Liver (tissue), 8 donors: ENCODE measurements at regions not wholly inside any gene's neighbourhood (a gene's known extent, or its start where the extent isn't known, plus 50 kb on each side); places are given as distances from the start of the nearest gene placed in this dataset.

Experiments
- DNase-seq: peaks from one replicate; pipeline ENCODE4 v3.0.0-alpha.2; 2017; ENCODE audit warnings: low spot score
- H3K27ac ChIP-seq, 2 donors: one replicate each; pipeline ENCODE4 v1.7.0; 2013; ENCODE audit warnings: inconsistent platforms in 2 of 2, low read length in 2 of 2, control low read depth in 1 of 2, low read depth in 1 of 2, mild to moderate bottlenecking in 1 of 2
- H3K27me3 ChIP-seq, 4 donors: one replicate each; pipeline versions ENCODE4 v1.6.1 to v1.7.0; 2013; ENCODE audit warnings: low read length in 3 of 4, inconsistent platforms in 1 of 4, mild to moderate bottlenecking in 1 of 4, moderate library complexity in 1 of 4; ENCODE audit not compliant: control insufficient read depth in 4 of 4, insufficient read depth in 4 of 4
- H3K36me3 ChIP-seq, 4 donors: one replicate each; pipeline versions ENCODE4 v1.6.1 to v1.7.0; 2013; ENCODE audit warnings: low read length in 3 of 4, mild to moderate bottlenecking in 3 of 4, low read depth in 1 of 4, moderate library complexity in 1 of 4; ENCODE audit not compliant: control insufficient read depth in 4 of 4, insufficient read depth in 3 of 4
- H3K4me1 ChIP-seq, 4 donors: one replicate each; pipeline versions ENCODE4 v1.6.1 to v1.7.0; 2013; ENCODE audit warnings: low read length in 3 of 4, mild to moderate bottlenecking in 3 of 4, moderate library complexity in 1 of 4; ENCODE audit not compliant: control insufficient read depth in 4 of 4, insufficient read depth in 4 of 4
- H3K4me3 ChIP-seq, 3 donors: one replicate each; pipeline versions ENCODE4 v1.6.1 to v1.7.0; 2013; ENCODE audit warnings: low read length in 3 of 3, control low read depth in 1 of 3, low read depth in 1 of 3, mild to moderate bottlenecking in 1 of 3
- H3K9ac ChIP-seq, 2 donors: one replicate each; pipeline ENCODE4 v1.7.0; 2013; ENCODE audit warnings: low read length in 2 of 2, mild to moderate bottlenecking in 2 of 2, moderate library complexity in 2 of 2, control low read depth in 1 of 2, low read depth in 1 of 2
- H3K9me3 ChIP-seq, 4 donors: one replicate each; pipeline versions ENCODE4 v1.6.1 to v1.7.0; 2013; ENCODE audit warnings: low read length in 3 of 4; ENCODE audit not compliant: control insufficient read depth in 4 of 4
- EGR1 ChIP-seq, 2 donors: IDR thresholded peaks; 2 replicates each; pipeline ENCODE4 v1.6.1; 2016 to 2018; ENCODE audit warnings: antibody characterized with exemption in 2 of 2, low read depth in 2 of 2
- FOXA1 ChIP-seq: IDR thresholded peaks from 2 replicates; pipeline ENCODE4 v1.6.1; 2016; ENCODE audit warnings: antibody characterized with exemption
- FOXA2 ChIP-seq: IDR thresholded peaks from 2 replicates; pipeline ENCODE4 v1.6.1; 2016; ENCODE audit warnings: antibody characterized with exemption
- GABPA ChIP-seq, 2 donors: IDR thresholded peaks in 1 of 2; conservative IDR thresholded peaks in 1 of 2; 2 replicates each; pipeline ENCODE4 v1.6.1; 2016; ENCODE audit warnings: antibody characterized with exemption in 2 of 2, mild to moderate bottlenecking in 1 of 2, moderate library complexity in 1 of 2
- HNF4G ChIP-seq: IDR thresholded peaks from 2 replicates; pipeline ENCODE4 v1.6.1; 2016; ENCODE audit warnings: antibody characterized with exemption
- JUND ChIP-seq, 2 donors: IDR thresholded peaks; 2 replicates each; pipeline ENCODE4 v1.6.1; 2016; ENCODE audit warnings: antibody characterized with exemption in 2 of 2
- RAD21 ChIP-seq, 2 donors: IDR thresholded peaks; 2 replicates each; pipeline ENCODE4 v1.6.1; 2016; ENCODE audit warnings: antibody characterized with exemption in 2 of 2, mild to moderate bottlenecking in 2 of 2
- RXRA ChIP-seq, 2 donors: IDR thresholded peaks; 2 replicates each; pipeline ENCODE4 v1.6.1; 2017 to 2018; ENCODE audit warnings: antibody characterized with exemption in 2 of 2, mild to moderate bottlenecking in 1 of 2
- SP1 ChIP-seq: IDR thresholded peaks from 2 replicates; pipeline ENCODE4 v1.6.1; 2018; ENCODE audit warnings: antibody characterized with exemption, mild to moderate bottlenecking
- TAF1 ChIP-seq: conservative IDR thresholded peaks from 2 replicates; pipeline ENCODE4 v1.6.1; 2016; ENCODE audit warnings: antibody characterized with exemption, mild to moderate bottlenecking
- YY1 ChIP-seq: IDR thresholded peaks from 2 replicates; pipeline ENCODE4 v1.6.1; 2016; ENCODE audit warnings: antibody characterized with exemption, mild to moderate bottlenecking
- WGBS: extraction: QIAGEN DNeasy Blood & Tissue Kit; methylation state at CpG from one replicate; pipeline ENCODE4 v1.1.7; 2013; 5-methylcytosine and 5-hydroxymethylcytosine counted together
- TF ChIP-seq, protein P1 (sequence below): IDR thresholded peaks from 2 replicates; pipeline ENCODE4 v1.6.1; 2016; ENCODE audit warnings: antibody characterized with exemption, mild to moderate bottlenecking
- TF ChIP-seq, protein P2 (sequence below): fragments of 150-350 bp; IDR thresholded peaks from 2 replicates; pipeline ENCODE4 v1.5.1; 2017; ENCODE audit warnings: improper control_type of control experiment, low read depth, low read length; ENCODE audit not compliant: missing input control
- TF ChIP-seq, protein P3 (sequence below): IDR thresholded peaks from 2 replicates; pipeline ENCODE4 v1.6.1; 2016; ENCODE audit warnings: antibody characterized with exemption
- TF ChIP-seq, protein P4 (sequence below): IDR thresholded peaks from 2 replicates; pipeline ENCODE4 v1.6.1; 2016; ENCODE audit warnings: antibody characterized with exemption
- TF ChIP-seq, protein P5 (sequence below): IDR thresholded peaks from 2 replicates; pipeline ENCODE4 v1.6.1; 2016; ENCODE audit warnings: antibody characterized with exemption
- donor health status: healthy.
- donor health status: healthy.
- donor health status: healthy.
- donor health status: healthy.
- donor health status: healthy.

DNA sequence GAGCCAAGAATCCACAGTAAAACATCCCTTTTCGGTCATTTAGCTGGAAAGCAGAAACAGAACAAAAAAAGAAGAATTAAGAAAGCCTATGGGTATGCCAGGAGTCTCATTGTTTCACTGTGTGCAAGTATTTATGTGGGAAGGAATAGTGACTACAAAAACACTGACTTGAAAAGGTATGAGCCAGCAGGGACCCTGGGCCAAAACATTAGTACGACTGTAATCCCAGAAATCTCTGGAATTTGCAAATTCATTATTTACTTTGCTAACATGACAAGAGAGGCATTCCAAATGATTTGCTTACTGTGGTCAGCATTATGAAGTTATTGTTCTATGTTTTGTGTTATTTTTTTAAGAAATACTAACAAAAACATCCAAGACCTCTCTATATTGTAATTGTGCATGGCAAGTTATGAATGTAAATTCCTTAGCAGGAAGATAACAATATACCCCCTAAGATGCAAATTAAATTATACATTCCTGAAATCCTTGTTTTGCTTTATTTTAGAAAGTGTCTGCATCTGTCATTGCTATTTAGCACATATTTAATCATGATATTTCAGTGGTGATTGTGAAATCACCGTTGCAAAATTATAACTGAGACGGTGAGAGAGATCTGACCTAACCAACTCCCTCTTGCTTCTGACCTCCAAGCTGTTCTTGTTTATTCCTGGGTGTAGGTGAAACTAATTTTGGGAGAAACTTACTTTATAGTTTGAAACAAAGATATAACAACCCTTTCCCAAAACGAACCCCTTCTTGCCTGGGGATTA is 299.2 kb downstream of the ZPLD1 start:
- no peak overlapping the region for H3K27ac ChIP-seq
- H3K27me3 ChIP-seq: no peaks in the 10 kb centered on the region
- H3K9ac ChIP-seq: no peak overlapping the region
- no peak overlapping the region for H3K4me3 ChIP-seq
- no peak for DNase-seq
- WGBS: 47% methylated on average over 5 of the region's 5 CpGs
- TF ChIP-seq YY1 (no peak), TAF1 (no peak), JUND (IDR thresholded peaks at IDR 0.05) (no peak), SP1 (no peak), HNF4G (no peak), RAD21 (IDR thresholded peaks at IDR 0.05) (no peak), EGR1 (IDR thresholded peaks at IDR 0.05; ENCODE audit: low read depth in 2 of 2) (no peak)
- TF ChIP-seq, protein P1, sequence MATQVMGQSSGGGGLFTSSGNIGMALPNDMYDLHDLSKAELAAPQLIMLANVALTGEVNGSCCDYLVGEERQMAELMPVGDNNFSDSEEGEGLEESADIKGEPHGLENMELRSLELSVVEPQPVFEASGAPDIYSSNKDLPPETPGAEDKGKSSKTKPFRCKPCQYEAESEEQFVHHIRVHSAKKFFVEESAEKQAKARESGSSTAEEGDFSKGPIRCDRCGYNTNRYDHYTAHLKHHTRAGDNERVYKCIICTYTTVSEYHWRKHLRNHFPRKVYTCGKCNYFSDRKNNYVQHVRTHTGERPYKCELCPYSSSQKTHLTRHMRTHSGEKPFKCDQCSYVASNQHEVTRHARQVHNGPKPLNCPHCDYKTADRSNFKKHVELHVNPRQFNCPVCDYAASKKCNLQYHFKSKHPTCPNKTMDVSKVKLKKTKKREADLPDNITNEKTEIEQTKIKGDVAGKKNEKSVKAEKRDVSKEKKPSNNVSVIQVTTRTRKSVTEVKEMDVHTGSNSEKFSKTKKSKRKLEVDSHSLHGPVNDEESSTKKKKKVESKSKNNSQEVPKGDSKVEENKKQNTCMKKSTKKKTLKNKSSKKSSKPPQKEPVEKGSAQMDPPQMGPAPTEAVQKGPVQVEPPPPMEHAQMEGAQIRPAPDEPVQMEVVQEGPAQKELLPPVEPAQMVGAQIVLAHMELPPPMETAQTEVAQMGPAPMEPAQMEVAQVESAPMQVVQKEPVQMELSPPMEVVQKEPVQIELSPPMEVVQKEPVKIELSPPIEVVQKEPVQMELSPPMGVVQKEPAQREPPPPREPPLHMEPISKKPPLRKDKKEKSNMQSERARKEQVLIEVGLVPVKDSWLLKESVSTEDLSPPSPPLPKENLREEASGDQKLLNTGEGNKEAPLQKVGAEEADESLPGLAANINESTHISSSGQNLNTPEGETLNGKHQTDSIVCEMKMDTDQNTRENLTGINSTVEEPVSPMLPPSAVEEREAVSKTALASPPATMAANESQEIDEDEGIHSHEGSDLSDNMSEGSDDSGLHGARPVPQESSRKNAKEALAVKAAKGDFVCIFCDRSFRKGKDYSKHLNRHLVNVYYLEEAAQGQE: no peak
- TF ChIP-seq, protein P2, sequence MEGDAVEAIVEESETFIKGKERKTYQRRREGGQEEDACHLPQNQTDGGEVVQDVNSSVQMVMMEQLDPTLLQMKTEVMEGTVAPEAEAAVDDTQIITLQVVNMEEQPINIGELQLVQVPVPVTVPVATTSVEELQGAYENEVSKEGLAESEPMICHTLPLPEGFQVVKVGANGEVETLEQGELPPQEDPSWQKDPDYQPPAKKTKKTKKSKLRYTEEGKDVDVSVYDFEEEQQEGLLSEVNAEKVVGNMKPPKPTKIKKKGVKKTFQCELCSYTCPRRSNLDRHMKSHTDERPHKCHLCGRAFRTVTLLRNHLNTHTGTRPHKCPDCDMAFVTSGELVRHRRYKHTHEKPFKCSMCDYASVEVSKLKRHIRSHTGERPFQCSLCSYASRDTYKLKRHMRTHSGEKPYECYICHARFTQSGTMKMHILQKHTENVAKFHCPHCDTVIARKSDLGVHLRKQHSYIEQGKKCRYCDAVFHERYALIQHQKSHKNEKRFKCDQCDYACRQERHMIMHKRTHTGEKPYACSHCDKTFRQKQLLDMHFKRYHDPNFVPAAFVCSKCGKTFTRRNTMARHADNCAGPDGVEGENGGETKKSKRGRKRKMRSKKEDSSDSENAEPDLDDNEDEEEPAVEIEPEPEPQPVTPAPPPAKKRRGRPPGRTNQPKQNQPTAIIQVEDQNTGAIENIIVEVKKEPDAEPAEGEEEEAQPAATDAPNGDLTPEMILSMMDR: no peak
- TF ChIP-seq, protein P3, sequence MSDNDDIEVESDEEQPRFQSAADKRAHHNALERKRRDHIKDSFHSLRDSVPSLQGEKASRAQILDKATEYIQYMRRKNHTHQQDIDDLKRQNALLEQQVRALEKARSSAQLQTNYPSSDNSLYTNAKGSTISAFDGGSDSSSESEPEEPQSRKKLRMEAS: no peak
- no peaks in the 10 kb centered on the region for H3K36me3 ChIP-seq
- H3K9me3 ChIP-seq: no peaks in the 10 kb centered on the region
- H3K4me1 ChIP-seq: no peaks in the 10 kb centered on the region

DNA sequence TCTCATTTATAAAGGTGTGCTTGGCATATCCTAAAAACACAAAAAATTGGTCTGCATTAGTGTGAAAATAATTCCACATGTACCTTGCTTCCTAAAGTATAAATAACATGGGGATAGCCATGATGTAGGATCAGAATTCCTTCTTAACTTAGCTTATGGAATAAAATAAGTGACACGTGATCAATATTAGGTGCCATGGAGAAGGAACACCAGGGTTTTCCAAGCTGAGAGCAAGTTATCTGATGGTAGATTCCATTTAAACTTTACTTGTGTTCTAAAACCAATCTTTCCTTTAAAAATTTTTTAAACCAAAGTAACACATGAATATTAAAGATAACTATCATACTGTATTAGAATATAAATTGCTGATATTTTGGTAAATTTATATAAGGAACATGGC is 300.5 kb downstream of the ZPLD1 start:
- WGBS: 94% methylated on average over 1 of the region's 1 CpG
- H3K4me3 ChIP-seq: no peak overlapping the region
- DNase-seq: no peak
- no peak overlapping the region for H3K27ac ChIP-seq
- H3K9me3 ChIP-seq: no peaks in the 10 kb centered on the region
- no peak overlapping the region for H3K9ac ChIP-seq
- TF ChIP-seq FOXA1 (no peak), GABPA (IDR thresholded peaks at IDR 0.05 in 1 of 2, conservative IDR thresholded peaks at IDR 0.05 in 1 of 2) (no peak), TAF1 (no peak), RAD21 (IDR thresholded peaks at IDR 0.05) (no peak), RXRA (IDR thresholded peaks at IDR 0.05) (no peak), HNF4G (no peak), FOXA2 (no peak)
- TF ChIP-seq, protein P4, sequence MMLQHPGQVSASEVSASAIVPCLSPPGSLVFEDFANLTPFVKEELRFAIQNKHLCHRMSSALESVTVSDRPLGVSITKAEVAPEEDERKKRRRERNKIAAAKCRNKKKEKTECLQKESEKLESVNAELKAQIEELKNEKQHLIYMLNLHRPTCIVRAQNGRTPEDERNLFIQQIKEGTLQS: no peak
- TF ChIP-seq, protein P1: no peak
- TF ChIP-seq, protein P5, sequence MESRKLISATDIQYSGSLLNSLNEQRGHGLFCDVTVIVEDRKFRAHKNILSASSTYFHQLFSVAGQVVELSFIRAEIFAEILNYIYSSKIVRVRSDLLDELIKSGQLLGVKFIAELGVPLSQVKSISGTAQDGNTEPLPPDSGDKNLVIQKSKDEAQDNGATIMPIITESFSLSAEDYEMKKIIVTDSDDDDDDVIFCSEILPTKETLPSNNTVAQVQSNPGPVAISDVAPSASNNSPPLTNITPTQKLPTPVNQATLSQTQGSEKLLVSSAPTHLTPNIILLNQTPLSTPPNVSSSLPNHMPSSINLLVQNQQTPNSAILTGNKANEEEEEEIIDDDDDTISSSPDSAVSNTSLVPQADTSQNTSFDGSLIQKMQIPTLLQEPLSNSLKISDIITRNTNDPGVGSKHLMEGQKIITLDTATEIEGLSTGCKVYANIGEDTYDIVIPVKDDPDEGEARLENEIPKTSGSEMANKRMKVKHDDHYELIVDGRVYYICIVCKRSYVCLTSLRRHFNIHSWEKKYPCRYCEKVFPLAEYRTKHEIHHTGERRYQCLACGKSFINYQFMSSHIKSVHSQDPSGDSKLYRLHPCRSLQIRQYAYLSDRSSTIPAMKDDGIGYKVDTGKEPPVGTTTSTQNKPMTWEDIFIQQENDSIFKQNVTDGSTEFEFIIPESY: no peak
- TF ChIP-seq, protein P2: no peak
- H3K36me3 ChIP-seq: no peaks in the 10 kb centered on the region
- no peaks in the 10 kb centered on the region for H3K27me3 ChIP-seq
- no peaks in the 10 kb centered on the region for H3K4me1 ChIP-seq
